ENCODE measurements at regions not wholly inside any gene's neighbourhood (a gene's known extent, or its start where the extent isn't known, plus 50 kb on each side); places are given as distances from the start of the nearest gene placed in this dataset.
A peak's percentile ranks its signal among the peaks of the same experiment; 100 is the strongest.

DNA sequence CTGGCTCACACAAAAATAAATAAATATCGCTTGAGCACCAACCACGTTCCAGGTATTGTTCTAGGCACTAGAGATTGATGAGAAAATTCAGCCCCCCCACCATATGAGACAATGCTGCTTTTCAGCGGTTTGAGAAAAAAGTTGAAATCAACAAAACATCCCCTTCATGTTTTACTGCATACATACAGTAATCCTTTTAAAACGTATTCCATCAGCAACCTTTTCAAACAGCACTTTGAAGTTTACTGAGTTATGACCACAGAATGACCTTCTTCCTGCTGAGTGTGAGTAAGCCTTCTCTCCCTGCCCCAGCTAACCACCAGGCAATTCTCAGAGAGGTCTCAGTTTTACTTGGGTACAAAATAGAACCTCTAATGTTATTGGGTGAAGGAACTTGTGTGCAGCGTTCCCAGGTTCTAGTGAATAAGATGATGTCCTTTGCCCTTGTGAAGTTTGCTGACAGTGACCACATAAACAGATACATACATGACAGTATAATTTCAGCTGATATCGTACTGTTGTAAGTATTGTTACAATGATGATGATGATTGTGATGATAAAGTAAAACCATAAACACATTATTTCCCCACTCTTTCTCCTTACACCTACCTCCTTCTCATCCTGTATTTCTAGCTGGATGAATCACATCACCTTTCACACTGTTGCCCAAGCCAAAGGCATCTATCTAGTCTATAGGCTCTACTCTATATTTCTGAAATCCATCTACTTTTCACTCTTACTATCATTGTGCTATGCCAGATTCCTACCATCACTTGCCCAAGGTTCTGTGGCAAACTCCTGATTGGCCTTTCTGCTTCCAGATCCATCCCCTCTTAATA, 124.4 kb upstream of the KRR1 start (continued):
- TF ChIP-seq, protein P1, sequence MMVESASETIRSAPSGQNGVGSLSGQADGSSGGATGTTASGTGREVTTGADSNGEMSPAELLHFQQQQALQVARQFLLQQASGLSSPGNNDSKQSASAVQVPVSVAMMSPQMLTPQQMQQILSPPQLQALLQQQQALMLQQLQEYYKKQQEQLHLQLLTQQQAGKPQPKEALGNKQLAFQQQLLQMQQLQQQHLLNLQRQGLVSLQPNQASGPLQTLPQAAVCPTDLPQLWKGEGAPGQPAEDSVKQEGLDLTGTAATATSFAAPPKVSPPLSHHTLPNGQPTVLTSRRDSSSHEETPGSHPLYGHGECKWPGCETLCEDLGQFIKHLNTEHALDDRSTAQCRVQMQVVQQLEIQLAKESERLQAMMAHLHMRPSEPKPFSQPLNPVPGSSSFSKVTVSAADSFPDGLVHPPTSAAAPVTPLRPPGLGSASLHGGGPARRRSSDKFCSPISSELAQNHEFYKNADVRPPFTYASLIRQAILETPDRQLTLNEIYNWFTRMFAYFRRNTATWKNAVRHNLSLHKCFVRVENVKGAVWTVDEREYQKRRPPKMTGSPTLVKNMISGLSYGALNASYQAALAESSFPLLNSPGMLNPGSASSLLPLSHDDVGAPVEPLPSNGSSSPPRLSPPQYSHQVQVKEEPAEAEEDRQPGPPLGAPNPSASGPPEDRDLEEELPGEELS (CRISPR knock-in tag; IDR thresholded peaks at IDR 0.05) = peak; percentile 90
- TF ChIP-seq ZNF780A (CRISPR knock-in tag; IDR thresholded peaks at IDR 0.05) = no peak
- no peak for TF ChIP-seq ZNF569 (CRISPR knock-in tag; IDR thresholded peaks at IDR 0.05; ENCODE audit: borderline replicate concordance)
- peak; percentile 72; the same call in 1 of the 2 replicates for TF ChIP-seq ZSCAN9 (CRISPR knock-in tag; IDR thresholded peaks at IDR 0.05; ENCODE audit: borderline replicate concordance)

DNA sequence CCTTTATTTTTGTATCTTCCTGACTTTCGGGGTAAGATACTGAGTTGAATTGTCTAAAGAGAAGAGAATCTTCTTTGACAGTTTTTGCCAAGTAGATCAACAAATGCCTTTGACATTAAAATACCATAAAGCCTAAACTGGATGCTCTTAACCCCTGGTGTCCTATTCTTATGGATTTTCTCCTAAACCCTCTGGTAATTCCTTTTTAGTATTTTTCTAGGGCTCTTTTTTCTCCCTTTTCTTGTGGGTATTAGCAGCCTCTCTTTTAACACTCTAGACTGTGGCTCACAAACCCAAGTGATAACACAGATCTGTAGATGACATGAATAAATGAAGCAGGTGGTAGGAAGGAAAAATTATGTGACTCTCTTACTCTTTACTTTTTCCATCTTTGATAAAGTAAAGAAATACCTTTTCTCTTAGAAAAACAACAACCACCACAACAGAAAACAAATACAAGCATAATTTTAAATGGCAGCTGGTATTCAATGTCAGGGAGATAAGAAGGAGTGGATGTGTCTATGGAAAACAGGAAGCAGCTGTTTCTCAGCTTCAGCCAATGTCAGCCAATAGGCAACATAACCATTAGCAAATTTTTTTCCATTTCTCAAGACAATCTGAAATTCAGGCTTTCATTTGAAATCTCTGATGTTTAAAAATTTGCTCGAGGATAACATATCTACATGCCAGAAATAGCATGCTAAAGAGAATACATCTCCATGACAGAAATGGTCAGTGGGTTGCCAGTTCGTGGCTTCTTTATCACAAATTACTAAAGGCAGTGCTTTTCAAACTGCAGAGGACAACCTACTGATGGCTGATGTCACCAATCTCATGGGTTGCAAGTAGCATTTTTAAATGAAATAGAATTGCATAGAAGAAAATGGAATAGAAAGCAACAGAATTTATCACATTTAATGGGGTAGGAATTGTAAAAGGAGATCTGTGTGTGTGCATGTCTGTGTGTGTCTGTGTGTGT, 123.1 kb upstream of the KRR1 start:
- ChIA-PET CTCF (ENCODE audit: low intra/inter-chr PET ratio, low total read pairs) (no interaction called here), POLR2A (no interaction called here)
- Histone ChIP-seq H3K36me3 (replicated peaks in 1 of 2; ENCODE audit: control insufficient read depth in 1 of 2, insufficient read depth in 2 of 2, low read length in 2 of 2) (no peaks in the 10 kb centered on the region), H3K79me2 (ENCODE audit: insufficient read depth, low read length) (no peaks in the 10 kb centered on the region), H3K27ac (ENCODE audit: extremely low read length, insufficient read depth, low read length) (peak overlapping the region; percentile 66), H2AFZ (ENCODE audit: low read length) (peak overlapping the region; percentile 18), H3K9ac (ENCODE audit: insufficient read depth, low read depth, low read length) (no peak overlapping the region), H3K4me3 (replicated peaks in 1 of 3; ENCODE audit: insufficient read depth in 1 of 3, low read depth in 2 of 3, low read length in 3 of 3) (no peak overlapping the region), H3K4me1 (ENCODE audit: insufficient read depth, low read length) (peaks cover 63% of the 10 kb centered on the region), H3K27me3 (ENCODE audit: control insufficient read depth in 1 of 2, insufficient read depth in 2 of 2, low read length in 2 of 2) (no peaks in the 10 kb centered on the region), H3K9me3 (ENCODE audit: low read length) (no peaks in the 10 kb centered on the region), H4K20me1 (ENCODE audit: insufficient read depth, low read length) (no peaks in the 10 kb centered on the region), H3K4me2 (ENCODE audit: low read depth, low read length) (no peak overlapping the region)
- ATAC-seq (no peak), DNase-seq (ENCODE audit: low spot score) (no peak), FAIRE-seq (no peak)
- in situ Hi-C loops (cut with HindIII; ENCODE audit: extremely low pct_ligation_motif_present, low pct_unique_long_range_greater_than_20kb) (no loop called here), intact Hi-C loops (cut with micrococcal nuclease; ENCODE audit: unreplicated experiment) (loop anchor here (1.0 to 5.0 kb wide), 2 partner anchors 32 to 78 kb away; no protein-coding TSS in a partner anchor)
- WGBS (ENCODE audit: low lambda C conversion rate) = 94% methylated on average over 3 of the region's 3 CpGs
- BruUV-seq (replicated peaks) = no TSS peak
- TF ChIP-seq ZNF326 (CRISPR knock-in tag; IDR thresholded peaks at IDR 0.05; ENCODE audit: borderline replicate concordance) (no peak), PITX1 (CRISPR knock-in tag; IDR thresholded peaks at IDR 0.05) (no peak), SMC3 (IDR thresholded peaks at IDR 0.05; ENCODE audit: low read length) (no peak), RARG (CRISPR knock-in tag; IDR thresholded peaks at IDR 0.05; ENCODE audit: low read depth) (no peak), TSC22D2 (CRISPR knock-in tag; IDR thresholded peaks at IDR 0.05; ENCODE audit: borderline replicate concordance) (no peak), IRX3 (CRISPR knock-in tag; IDR thresholded peaks at IDR 0.05; ENCODE audit: borderline replicate concordance, low read depth) (no peak), ELF4 (CRISPR knock-in tag; IDR thresholded peaks at IDR 0.05; ENCODE audit: borderline replicate concordance) (peak; percentile 13; the same call in 1 of the 2 replicates)
- TF ChIP-seq, protein P2, sequence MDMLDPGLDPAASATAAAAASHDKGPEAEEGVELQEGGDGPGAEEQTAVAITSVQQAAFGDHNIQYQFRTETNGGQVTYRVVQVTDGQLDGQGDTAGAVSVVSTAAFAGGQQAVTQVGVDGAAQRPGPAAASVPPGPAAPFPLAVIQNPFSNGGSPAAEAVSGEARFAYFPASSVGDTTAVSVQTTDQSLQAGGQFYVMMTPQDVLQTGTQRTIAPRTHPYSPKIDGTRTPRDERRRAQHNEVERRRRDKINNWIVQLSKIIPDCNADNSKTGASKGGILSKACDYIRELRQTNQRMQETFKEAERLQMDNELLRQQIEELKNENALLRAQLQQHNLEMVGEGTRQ (IDR thresholded peaks at IDR 0.05; ENCODE audit: low read depth, low read length) = no peak
- TF ChIP-seq, protein P2 (CRISPR knock-in tag; IDR thresholded peaks at IDR 0.05; ENCODE audit: borderline replicate concordance) = no peak
- TF ChIP-seq, protein P3, sequence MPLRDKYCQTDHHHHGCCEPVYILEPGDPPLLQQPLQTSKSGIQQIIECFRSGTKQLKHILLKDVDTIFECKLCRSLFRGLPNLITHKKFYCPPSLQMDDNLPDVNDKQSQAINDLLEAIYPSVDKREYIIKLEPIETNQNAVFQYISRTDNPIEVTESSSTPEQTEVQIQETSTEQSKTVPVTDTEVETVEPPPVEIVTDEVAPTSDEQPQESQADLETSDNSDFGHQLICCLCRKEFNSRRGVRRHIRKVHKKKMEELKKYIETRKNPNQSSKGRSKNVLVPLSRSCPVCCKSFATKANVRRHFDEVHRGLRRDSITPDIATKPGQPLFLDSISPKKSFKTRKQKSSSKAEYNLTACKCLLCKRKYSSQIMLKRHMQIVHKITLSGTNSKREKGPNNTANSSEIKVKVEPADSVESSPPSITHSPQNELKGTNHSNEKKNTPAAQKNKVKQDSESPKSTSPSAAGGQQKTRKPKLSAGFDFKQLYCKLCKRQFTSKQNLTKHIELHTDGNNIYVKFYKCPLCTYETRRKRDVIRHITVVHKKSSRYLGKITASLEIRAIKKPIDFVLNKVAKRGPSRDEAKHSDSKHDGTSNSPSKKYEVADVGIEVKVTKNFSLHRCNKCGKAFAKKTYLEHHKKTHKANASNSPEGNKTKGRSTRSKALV (CRISPR knock-in tag; IDR thresholded peaks at IDR 0.05) = no peak
